NOMO-1 treated with DMSO at 0.1 percent for 48 hours (cell line): ENCODE measurements at regions not wholly inside any gene's neighbourhood (a gene's known extent, or its start where the extent isn't known, plus 50 kb on each side); places are given as distances from the start of the nearest gene placed in this dataset.
"Not testable (repeated sequence)": the region's sequence is repeated elsewhere in the genome, so short reads cannot be mapped to it uniquely, and the experiment has no call there.

ENCODE experiments used
- DNase-seq: peaks from one replicate; lab custom pipeline; 2025; ENCODE audit not compliant: unreplicated experiment; lab: John Stamatoyannopoulos, UW

- DNase-seq = no peak
These were observed 496.9 kb upstream of the LRRC7 start for GRCh38 chr1:69070660-69071373.

- DNase-seq = no peak
These were observed 494.5 kb upstream of the LRRC7 start for GRCh38 chr1:69073176-69073575.

- no peak for DNase-seq
These were observed 491.1 kb upstream of the LRRC7 start for GRCh38 chr1:69076631-69077030.

- no peak for DNase-seq
These were observed 490.5 kb upstream of the LRRC7 start for GRCh38 chr1:69077198-69077597.

GRCh38 chr1:69077633-69078032 is 490.1 kb upstream of the LRRC7 start:
- DNase-seq = no peak

GRCh38 chr1:69081668-69082067 is 486.1 kb upstream of the LRRC7 start:
- no peak for DNase-seq

- DNase-seq = no peak
These were observed 485.4 kb upstream of the LRRC7 start for GRCh38 chr1:69082312-69082711.

GRCh38 chr1:69086148-69086547 is 481.6 kb upstream of the LRRC7 start:
- DNase-seq = no peak

GRCh38 chr1:69088571-69088970 is 479.2 kb upstream of the LRRC7 start:
- DNase-seq = no peak

- DNase-seq = no peak
These were observed 477.6 kb upstream of the LRRC7 start for GRCh38 chr1:69090170-69090569.

GRCh38 chr1:69090752-69091151 is 477.0 kb upstream of the LRRC7 start:
- no peak for DNase-seq

GRCh38 chr1:69102058-69102457 is 465.7 kb upstream of the LRRC7 start:
- not testable (repeated sequence) for DNase-seq

GRCh38 chr1:69103213-69103612 is 464.5 kb upstream of the LRRC7 start:
- DNase-seq = no peak

GRCh38 chr1:69103705-69104385 is 463.9 kb upstream of the LRRC7 start:
- no peak for DNase-seq

GRCh38 chr1:69104894-69105293 is 462.8 kb upstream of the LRRC7 start:
- no peak for DNase-seq

GRCh38 chr1:69109277-69109676 is 458.4 kb upstream of the LRRC7 start:
- no peak for DNase-seq

- no peak for DNase-seq
These were observed 456.9 kb upstream of the LRRC7 start for GRCh38 chr1:69110851-69111250.

GRCh38 chr1:69120126-69120741 is 447.5 kb upstream of the LRRC7 start:
- not testable (repeated sequence) for DNase-seq

GRCh38 chr1:69120817-69121216 is 446.9 kb upstream of the LRRC7 start:
- DNase-seq = no peak

- DNase-seq = no peak
These were observed 446.0 kb upstream of the LRRC7 start for GRCh38 chr1:69121723-69122122.

- no peak for DNase-seq
These were observed 445.3 kb upstream of the LRRC7 start for GRCh38 chr1:69122373-69122772.

GRCh38 chr1:69123486-69123885 is 444.2 kb upstream of the LRRC7 start:
- DNase-seq = no peak
